Caco-2 (cell line): ENCODE measurements at regions not wholly inside any gene's neighbourhood (a gene's known extent, or its start where the extent isn't known, plus 50 kb on each side); places are given as distances from the start of the nearest gene placed in this dataset.

Source experiments
- BruUV-seq: library from RNA; stranded (reverse); fragments of 400-500 nt; replicated peaks from 2 replicates; lab custom pipeline; 2021; lab: Mats Ljungman, UMichigan
- CTCF ChIA-PET: fragments of 300-600 bp; sonication (Branson Sonifier 250); formaldehyde crosslinking; loops from one replicate; lab custom pipeline; 2022; ENCODE audit warnings: antibody characterized with exemption; lab: Charles Lee
- POLR2A ChIA-PET: fragments of 300-600 bp; sonication (Branson Sonifier 250); formaldehyde crosslinking; loops from one replicate; lab custom pipeline; 2022; ENCODE audit warnings: antibody characterized with exemption; lab: Charles Lee
- DNase-seq, 2 experiments: peaks; one replicate each; pipeline versions ENCODE4 v3.0.0 to v3.0.0-alpha.2; 2020 to 2022
- H3K27me3 ChIP-seq: replicated peaks from 2 replicates; pipeline ENCODE4 v1.6.0; 2011; ENCODE audit warnings: low read length; ENCODE audit not compliant: control insufficient read depth, insufficient read depth
- H3K36me3 ChIP-seq: 2 replicates; pipeline ENCODE4 v1.5.1; 2011; ENCODE audit warnings: low read length; ENCODE audit not compliant: control insufficient read depth, insufficient read depth
- H3K4me1 ChIP-seq: fragments of 250-450 bp; sonication (Bioruptor Pico); 2 replicates; pipeline ENCODE4 v1.5.1; 2020; ENCODE audit warnings: mild to moderate bottlenecking
- H3K4me3 ChIP-seq: 2 replicates; pipeline ENCODE4 v1.5.1; 2011; ENCODE audit warnings: low read depth, mild to moderate bottlenecking, control low read depth, low read length
- H3K9me3 ChIP-seq: fragments of 250-450 bp; sonication (Bioruptor Pico); 2 replicates; pipeline ENCODE4 v1.5.1; 2020; ENCODE audit warnings: mild to moderate bottlenecking, moderate library complexity
- H3K27ac Mint-ChIP-seq: one replicate; pipeline ENCODE4 v1.8.0; 2022; ENCODE audit warnings: mixed read lengths; ENCODE audit not compliant: unreplicated experiment
- H3K27me3 Mint-ChIP-seq: one replicate; pipeline ENCODE4 v1.8.0; 2022; ENCODE audit warnings: mixed read lengths; ENCODE audit not compliant: insufficient read depth, unreplicated experiment
- H3K36me3 Mint-ChIP-seq: one replicate; pipeline ENCODE4 v1.8.0; 2022; ENCODE audit warnings: mild to moderate bottlenecking, mixed read lengths; ENCODE audit not compliant: insufficient read depth, unreplicated experiment
- H3K4me1 Mint-ChIP-seq: one replicate; pipeline ENCODE4 v1.8.0; 2022; ENCODE audit warnings: low read depth, mixed read lengths; ENCODE audit not compliant: unreplicated experiment
- H3K4me3 Mint-ChIP-seq: one replicate; pipeline ENCODE4 v1.8.0; 2022; ENCODE audit warnings: mild to moderate bottlenecking, moderate library complexity, mixed read lengths; ENCODE audit not compliant: unreplicated experiment
- H3K9me3 Mint-ChIP-seq: one replicate; pipeline ENCODE4 v1.8.0; 2022; ENCODE audit warnings: mixed read lengths; ENCODE audit not compliant: unreplicated experiment
- intact Hi-C: fragments of 100-400 bp; cut with micrococcal nuclease; formaldehyde crosslinking; loops from one replicate; pipeline ENCODE4 v1.10.0; 2022; ENCODE audit not compliant: unreplicated experiment
- TF ChIP-seq, protein P1 (sequence below), 2 experiments: fragments of 200-600 bp in 1 of 2; IDR thresholded peaks; 1 replicate in 1 of 2; 2 replicates in 1 of 2; pipeline versions ENCODE4 v1.5.1 to v1.8.0; 2011 to 2022; ENCODE audit warnings: antibody characterized with exemption in 1 of 2, control low read depth in 1 of 2, inconsistent platforms in 1 of 2, low read depth in 1 of 2, low read length in 1 of 2, mild to moderate bottlenecking in 1 of 2, moderate library complexity in 1 of 2; ENCODE audit not compliant: insufficient read depth in 1 of 2, severe bottlenecking in 1 of 2, unreplicated experiment in 1 of 2

DNA sequence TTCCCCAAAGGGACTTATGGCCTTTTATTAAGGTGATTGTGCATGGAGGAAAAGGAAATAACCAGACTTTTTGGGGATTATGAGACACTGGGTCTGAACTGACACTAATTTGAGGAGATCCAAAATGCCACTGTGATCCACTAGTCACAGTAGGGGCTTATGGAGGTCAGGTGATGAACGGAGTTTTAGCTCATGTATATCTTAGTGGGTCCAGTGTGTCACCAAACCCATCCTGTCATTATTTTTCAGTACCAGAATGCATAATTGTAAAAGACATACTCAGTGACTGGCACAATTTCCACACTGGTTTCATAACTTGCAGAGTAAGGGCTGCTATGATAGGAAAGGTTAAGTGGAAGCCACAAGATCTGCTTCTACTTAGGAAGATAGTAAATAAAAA lies 131.3 kb downstream of the RTL3 start:
- CTCF ChIA-PET, result no interaction called here

DNA sequence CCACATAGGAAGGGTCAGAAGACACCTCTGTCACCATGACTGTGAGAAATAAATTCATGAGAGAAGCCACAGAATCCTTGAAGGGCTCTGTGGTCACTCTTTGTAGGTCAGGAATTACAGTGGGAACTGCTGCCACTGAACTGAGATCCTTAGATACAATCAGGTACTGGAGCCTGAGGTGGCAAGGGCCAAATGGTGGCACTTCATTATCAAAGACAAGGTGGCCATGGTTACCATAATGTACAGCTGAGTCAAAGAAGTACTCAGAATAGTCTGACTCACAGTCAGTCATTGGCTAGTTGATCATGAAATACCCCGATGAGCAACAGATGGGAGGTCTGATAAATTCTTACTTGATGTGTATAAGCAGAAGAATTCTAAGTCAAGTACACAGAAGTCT lies 131.9 kb downstream of the RTL3 start:
- BruUV-seq, result no TSS peak
- TF ChIP-seq, protein P1, sequence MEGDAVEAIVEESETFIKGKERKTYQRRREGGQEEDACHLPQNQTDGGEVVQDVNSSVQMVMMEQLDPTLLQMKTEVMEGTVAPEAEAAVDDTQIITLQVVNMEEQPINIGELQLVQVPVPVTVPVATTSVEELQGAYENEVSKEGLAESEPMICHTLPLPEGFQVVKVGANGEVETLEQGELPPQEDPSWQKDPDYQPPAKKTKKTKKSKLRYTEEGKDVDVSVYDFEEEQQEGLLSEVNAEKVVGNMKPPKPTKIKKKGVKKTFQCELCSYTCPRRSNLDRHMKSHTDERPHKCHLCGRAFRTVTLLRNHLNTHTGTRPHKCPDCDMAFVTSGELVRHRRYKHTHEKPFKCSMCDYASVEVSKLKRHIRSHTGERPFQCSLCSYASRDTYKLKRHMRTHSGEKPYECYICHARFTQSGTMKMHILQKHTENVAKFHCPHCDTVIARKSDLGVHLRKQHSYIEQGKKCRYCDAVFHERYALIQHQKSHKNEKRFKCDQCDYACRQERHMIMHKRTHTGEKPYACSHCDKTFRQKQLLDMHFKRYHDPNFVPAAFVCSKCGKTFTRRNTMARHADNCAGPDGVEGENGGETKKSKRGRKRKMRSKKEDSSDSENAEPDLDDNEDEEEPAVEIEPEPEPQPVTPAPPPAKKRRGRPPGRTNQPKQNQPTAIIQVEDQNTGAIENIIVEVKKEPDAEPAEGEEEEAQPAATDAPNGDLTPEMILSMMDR (IDR thresholded peaks at IDR 0.05; ENCODE audit: insufficient read depth in 1 of 2, low read depth in 1 of 2, low read length in 1 of 2, severe bottlenecking in 1 of 2, unreplicated experiment in 1 of 2), result no peak
- no peak overlapping the region for H3K4me3 ChIP-seq
- H3K36me3 Mint-ChIP-seq, result no peaks in the 10 kb centered on the region
- H3K4me1 Mint-ChIP-seq, result no peaks in the 10 kb centered on the region
- no peaks in the 10 kb centered on the region for H3K9me3 Mint-ChIP-seq
- intact Hi-C loops, result no loop called here
- no peak overlapping the region for H3K4me3 Mint-ChIP-seq
- no peaks in the 10 kb centered on the region for H3K4me1 ChIP-seq
- no peaks in the 10 kb centered on the region for H3K9me3 ChIP-seq
- no peaks in the 10 kb centered on the region for H3K27me3 Mint-ChIP-seq
- H3K27ac Mint-ChIP-seq, result no peak overlapping the region
- no peak for DNase-seq
- H3K36me3 ChIP-seq, result no peaks in the 10 kb centered on the region
- POLR2A ChIA-PET, result no interaction called here
- CTCF ChIA-PET, result no interaction called here
- H3K27me3 ChIP-seq, result no peaks in the 10 kb centered on the region

More for the DNA sequence above, 131.3 kb downstream of the RTL3 start:
- Histone ChIP-seq H3K4me1 (no peaks in the 10 kb centered on the region), H3K9me3 (no peaks in the 10 kb centered on the region), H3K4me3 (no peak overlapping the region), H3K36me3 (no peaks in the 10 kb centered on the region), H3K27me3 (no peaks in the 10 kb centered on the region)
- Mint-ChIP-seq H3K4me3 (no peak overlapping the region), H3K4me1 (no peaks in the 10 kb centered on the region), H3K27ac (no peak overlapping the region), H3K27me3 (no peaks in the 10 kb centered on the region), H3K36me3 (no peaks in the 10 kb centered on the region), H3K9me3 (no peaks in the 10 kb centered on the region)
- DNase-seq, result no peak
- intact Hi-C loops, result no loop called here
- POLR2A ChIA-PET, result no interaction called here
- TF ChIP-seq, protein P1 (IDR thresholded peaks at IDR 0.05; ENCODE audit: insufficient read depth in 1 of 2, low read depth in 1 of 2, low read length in 1 of 2, severe bottlenecking in 1 of 2, unreplicated experiment in 1 of 2), result no peak
- BruUV-seq, result no TSS peak

DNA sequence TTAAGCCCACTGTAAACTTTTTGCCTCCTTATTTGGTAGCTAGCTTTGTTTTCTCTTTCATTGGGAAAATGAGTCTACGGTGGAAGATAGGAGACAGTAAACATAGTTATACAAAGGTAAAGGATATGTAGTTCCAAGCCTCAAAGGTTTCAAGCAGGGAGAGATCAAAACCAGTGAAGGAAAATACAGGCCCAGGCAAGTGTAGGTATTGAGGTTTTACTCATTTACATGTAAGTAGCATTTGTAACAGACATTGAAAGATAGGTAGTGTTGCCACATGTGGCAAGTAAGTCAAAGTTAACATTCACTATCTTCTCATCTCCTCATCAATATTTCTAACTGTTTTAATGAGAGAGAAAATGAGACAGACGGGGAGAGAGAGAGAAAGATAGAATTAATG lies 136.5 kb downstream of the RTL3 start:
- ChIA-PET POLR2A (no interaction called here), CTCF (no interaction called here)
- H3K4me3 ChIP-seq, result no peak overlapping the region
- no peaks in the 10 kb centered on the region for H3K27me3 ChIP-seq
- H3K4me3 Mint-ChIP-seq, result no peak overlapping the region
- intact Hi-C loops, result no loop called here
- H3K36me3 Mint-ChIP-seq, result no peaks in the 10 kb centered on the region
- DNase-seq, result no peak
- H3K27me3 Mint-ChIP-seq, result no peaks in the 10 kb centered on the region
- TF ChIP-seq, protein P1 (IDR thresholded peaks at IDR 0.05; ENCODE audit: insufficient read depth in 1 of 2, low read depth in 1 of 2, low read length in 1 of 2, severe bottlenecking in 1 of 2, unreplicated experiment in 1 of 2), result no peak
- BruUV-seq, result no TSS peak
- H3K9me3 Mint-ChIP-seq, result no peaks in the 10 kb centered on the region
- no peaks in the 10 kb centered on the region for H3K4me1 ChIP-seq
- H3K9me3 ChIP-seq, result no peaks in the 10 kb centered on the region
- no peaks in the 10 kb centered on the region for H3K4me1 Mint-ChIP-seq
- no peaks in the 10 kb centered on the region for H3K36me3 ChIP-seq
- H3K27ac Mint-ChIP-seq, result no peak overlapping the region
